SK-N-SH treated with all-trans-retinoic acid at 6 μM for 48 hours (cell line): ENCODE measurements at regions not wholly inside any gene's neighbourhood (a gene's known extent, or its start where the extent isn't known, plus 50 kb on each side); places are given as distances from the start of the nearest gene placed in this dataset.

Source experiments
- ATAC-seq: fragments of 200-7000 bp; cut with Tn5 transposase; 3 replicates; pipeline ENCODE4 v1.9.1; 2020; ENCODE audit warnings: mild to moderate bottlenecking, moderate library complexity
- ARNTL ChIP-seq: fragments of 450-650 bp; formaldehyde crosslinking; IDR thresholded peaks from 2 replicates; pipeline ENCODE4 v1.5.0; 2020; ENCODE audit warnings: low read depth, mild to moderate bottlenecking, moderate library complexity, borderline replicate concordance
- CSDC2 ChIP-seq: fragments of 250-450 bp; sonication (Bioruptor Pico); IDR thresholded peaks from 2 replicates; pipeline ENCODE4 v1.5.0; 2020; ENCODE audit warnings: mild to moderate bottlenecking, moderate library complexity
- ESRRG ChIP-seq: fragments of 250-450 bp; sonication (Bioruptor Pico); IDR thresholded peaks from 2 replicates; pipeline ENCODE4 v1.6.1; 2021; ENCODE audit warnings: mild to moderate bottlenecking
- GLIS3 ChIP-seq: fragments of 250-450 bp; sonication (Bioruptor Pico); IDR thresholded peaks from 2 replicates; pipeline ENCODE4 v1.5.0; 2020; ENCODE audit warnings: mild to moderate bottlenecking, moderate library complexity
- ISL1 ChIP-seq: fragments of 250-450 bp; sonication (Bioruptor Pico); IDR thresholded peaks from 2 replicates; pipeline ENCODE4 v2.1.2; 2022; ENCODE audit warnings: mild to moderate bottlenecking, moderate library complexity
- OSR1 ChIP-seq: fragments of 250-450 bp; sonication (Bioruptor Pico); IDR thresholded peaks from 2 replicates; pipeline ENCODE4 v1.8.0; 2022; ENCODE audit warnings: moderate library complexity, mild to moderate bottlenecking, inconsistent platforms
- PPARA ChIP-seq: fragments of 250-450 bp; sonication (Bioruptor Pico); IDR thresholded peaks from 2 replicates; pipeline ENCODE4 v1.5.0; 2020; ENCODE audit warnings: mild to moderate bottlenecking, borderline replicate concordance
- RARB ChIP-seq: fragments of 250-450 bp; sonication (Bioruptor Pico); IDR thresholded peaks from 2 replicates; pipeline ENCODE4 v1.8.0; 2021; ENCODE audit warnings: mild to moderate bottlenecking, moderate library complexity
- TCF4 ChIP-seq: fragments of 250-450 bp; sonication (Bioruptor Pico); IDR thresholded peaks from 2 replicates; pipeline ENCODE4 v1.8.0; 2021; ENCODE audit warnings: mild to moderate bottlenecking, moderate library complexity, borderline replicate concordance
- TOX ChIP-seq: fragments of 250-450 bp; sonication (Bioruptor Pico); IDR thresholded peaks from 2 replicates; pipeline ENCODE4 v1.8.0; 2021; ENCODE audit warnings: mild to moderate bottlenecking, moderate library complexity, borderline replicate concordance
- ZC3H10 ChIP-seq: fragments of 250-450 bp; sonication (Bioruptor Pico); IDR thresholded peaks from 2 replicates; pipeline ENCODE4 v1.5.1; 2021; ENCODE audit warnings: mild to moderate bottlenecking, moderate library complexity
- ZFP3 ChIP-seq: fragments of 250-450 bp; sonication (Bioruptor Pico); IDR thresholded peaks from 2 replicates; pipeline ENCODE4 v1.5.0; 2020; ENCODE audit warnings: mild to moderate bottlenecking, moderate library complexity
- ZFP30 ChIP-seq: fragments of 450-650 bp; formaldehyde crosslinking; IDR thresholded peaks from 2 replicates; pipeline ENCODE4 v1.5.0; 2022; ENCODE audit warnings: mild to moderate bottlenecking, moderate library complexity
- ZNF565 ChIP-seq: fragments of 450-650 bp; formaldehyde crosslinking; conservative IDR thresholded peaks from 2 replicates; pipeline ENCODE4 v1.5.0; 2020; ENCODE audit warnings: low read depth, mild to moderate bottlenecking, moderate library complexity
- ZNF70 ChIP-seq: fragments of 450-650 bp; formaldehyde crosslinking; IDR thresholded peaks from 2 replicates; pipeline ENCODE4 v1.5.0; 2020; ENCODE audit warnings: mild to moderate bottlenecking, moderate library complexity
- ZNF8 ChIP-seq: fragments of 450-650 bp; formaldehyde crosslinking; IDR thresholded peaks from 2 replicates; pipeline ENCODE4 v1.5.0; 2020; ENCODE audit warnings: mild to moderate bottlenecking, moderate library complexity
- TF ChIP-seq, protein P1 (sequence below): fragments of 250-450 bp; sonication (Bioruptor Pico); IDR thresholded peaks from 2 replicates; pipeline ENCODE4 v1.5.1; 2020; ENCODE audit warnings: low read depth, mild to moderate bottlenecking, moderate library complexity
- TF ChIP-seq, protein P2 (sequence below): fragments of 250-450 bp; sonication (Bioruptor Pico); IDR thresholded peaks from 2 replicates; pipeline ENCODE4 v1.8.0; 2020; ENCODE audit warnings: mild to moderate bottlenecking, moderate library complexity, borderline replicate concordance
- TF ChIP-seq, protein P3 (sequence below): fragments of 250-450 bp; sonication (Bioruptor Pico); IDR thresholded peaks from 2 replicates; pipeline ENCODE4 v1.8.0; 2021; ENCODE audit warnings: low read depth, mild to moderate bottlenecking, moderate library complexity, borderline replicate concordance
- TF ChIP-seq, protein P4 (sequence below): fragments of 250-450 bp; sonication (Bioruptor Pico); IDR thresholded peaks from 2 replicates; pipeline ENCODE4 v1.5.0; 2020; ENCODE audit warnings: mild to moderate bottlenecking, moderate library complexity
- TF ChIP-seq, protein P5 (sequence below): fragments of 250-450 bp; sonication (Bioruptor Pico); IDR thresholded peaks from 2 replicates; pipeline ENCODE4 v1.5.1; 2021; ENCODE audit warnings: mild to moderate bottlenecking, moderate library complexity

DNA sequence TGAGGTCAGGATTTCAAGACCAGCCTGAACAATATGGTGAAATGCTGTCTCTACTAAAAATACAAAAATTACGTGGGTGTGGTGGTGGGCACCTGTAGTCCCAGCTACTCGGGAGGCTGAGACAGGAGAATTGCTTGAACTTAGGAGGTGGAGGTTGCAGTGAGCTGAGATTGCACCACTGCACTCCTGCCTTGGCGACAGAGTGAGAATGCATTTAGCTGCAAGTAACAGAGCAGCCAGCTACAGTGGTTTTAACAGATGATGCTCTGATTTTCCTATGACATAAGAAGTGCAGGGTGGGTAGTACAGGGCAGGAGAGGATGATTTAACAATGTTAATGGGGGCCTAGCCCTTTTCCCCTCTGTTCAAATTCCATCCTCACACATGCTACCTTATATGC lies 267.9 kb downstream of the RPLP1 start:
- TF ChIP-seq, protein P1, sequence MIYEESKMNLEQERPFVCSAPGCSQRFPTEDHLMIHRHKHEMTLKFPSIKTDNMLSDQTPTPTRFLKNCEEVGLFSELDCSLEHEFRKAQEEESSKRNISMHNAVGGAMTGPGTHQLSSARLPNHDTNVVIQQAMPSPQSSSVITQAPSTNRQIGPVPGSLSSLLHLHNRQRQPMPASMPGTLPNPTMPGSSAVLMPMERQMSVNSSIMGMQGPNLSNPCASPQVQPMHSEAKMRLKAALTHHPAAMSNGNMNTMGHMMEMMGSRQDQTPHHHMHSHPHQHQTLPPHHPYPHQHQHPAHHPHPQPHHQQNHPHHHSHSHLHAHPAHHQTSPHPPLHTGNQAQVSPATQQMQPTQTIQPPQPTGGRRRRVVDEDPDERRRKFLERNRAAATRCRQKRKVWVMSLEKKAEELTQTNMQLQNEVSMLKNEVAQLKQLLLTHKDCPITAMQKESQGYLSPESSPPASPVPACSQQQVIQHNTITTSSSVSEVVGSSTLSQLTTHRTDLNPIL (CRISPR knock-in tag) = no peak
- no peak for TF ChIP-seq ESRRG (CRISPR knock-in tag)
- no peak for ATAC-seq

DNA sequence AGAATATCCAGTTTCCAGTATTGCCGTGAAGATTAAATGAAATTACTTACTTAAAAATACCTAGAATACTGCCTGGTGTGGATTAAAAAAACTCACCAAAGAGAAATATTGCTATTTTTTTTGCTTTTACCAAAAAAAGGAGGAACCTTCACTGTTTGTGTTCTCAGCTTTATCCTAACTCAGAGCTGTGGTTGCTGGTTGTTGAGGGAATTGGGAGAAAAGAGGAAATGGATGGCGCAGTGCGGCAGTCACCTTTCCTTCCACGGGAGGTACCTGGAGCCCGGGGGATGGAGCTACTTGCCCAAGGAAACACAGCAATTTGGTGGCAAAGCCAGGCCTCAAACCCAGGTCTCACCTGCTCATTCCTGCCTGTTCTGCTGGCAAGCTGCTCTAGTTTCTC lies 270.3 kb downstream of the RPLP1 start:
- TF ChIP-seq ZFP30 (CRISPR knock-in tag) = no peak
- no peak for TF ChIP-seq GLIS3 (CRISPR knock-in tag)
- TF ChIP-seq, protein P1 (CRISPR knock-in tag) = no peak
- TF ChIP-seq PPARA = no peak
- TF ChIP-seq, protein P2, sequence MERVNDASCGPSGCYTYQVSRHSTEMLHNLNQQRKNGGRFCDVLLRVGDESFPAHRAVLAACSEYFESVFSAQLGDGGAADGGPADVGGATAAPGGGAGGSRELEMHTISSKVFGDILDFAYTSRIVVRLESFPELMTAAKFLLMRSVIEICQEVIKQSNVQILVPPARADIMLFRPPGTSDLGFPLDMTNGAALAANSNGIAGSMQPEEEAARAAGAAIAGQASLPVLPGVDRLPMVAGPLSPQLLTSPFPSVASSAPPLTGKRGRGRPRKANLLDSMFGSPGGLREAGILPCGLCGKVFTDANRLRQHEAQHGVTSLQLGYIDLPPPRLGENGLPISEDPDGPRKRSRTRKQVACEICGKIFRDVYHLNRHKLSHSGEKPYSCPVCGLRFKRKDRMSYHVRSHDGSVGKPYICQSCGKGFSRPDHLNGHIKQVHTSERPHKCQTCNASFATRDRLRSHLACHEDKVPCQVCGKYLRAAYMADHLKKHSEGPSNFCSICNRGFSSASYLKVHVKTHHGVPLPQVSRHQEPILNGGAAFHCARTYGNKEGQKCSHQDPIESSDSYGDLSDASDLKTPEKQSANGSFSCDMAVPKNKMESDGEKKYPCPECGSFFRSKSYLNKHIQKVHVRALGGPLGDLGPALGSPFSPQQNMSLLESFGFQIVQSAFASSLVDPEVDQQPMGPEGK (CRISPR knock-in tag) = no peak
- TF ChIP-seq, protein P3, sequence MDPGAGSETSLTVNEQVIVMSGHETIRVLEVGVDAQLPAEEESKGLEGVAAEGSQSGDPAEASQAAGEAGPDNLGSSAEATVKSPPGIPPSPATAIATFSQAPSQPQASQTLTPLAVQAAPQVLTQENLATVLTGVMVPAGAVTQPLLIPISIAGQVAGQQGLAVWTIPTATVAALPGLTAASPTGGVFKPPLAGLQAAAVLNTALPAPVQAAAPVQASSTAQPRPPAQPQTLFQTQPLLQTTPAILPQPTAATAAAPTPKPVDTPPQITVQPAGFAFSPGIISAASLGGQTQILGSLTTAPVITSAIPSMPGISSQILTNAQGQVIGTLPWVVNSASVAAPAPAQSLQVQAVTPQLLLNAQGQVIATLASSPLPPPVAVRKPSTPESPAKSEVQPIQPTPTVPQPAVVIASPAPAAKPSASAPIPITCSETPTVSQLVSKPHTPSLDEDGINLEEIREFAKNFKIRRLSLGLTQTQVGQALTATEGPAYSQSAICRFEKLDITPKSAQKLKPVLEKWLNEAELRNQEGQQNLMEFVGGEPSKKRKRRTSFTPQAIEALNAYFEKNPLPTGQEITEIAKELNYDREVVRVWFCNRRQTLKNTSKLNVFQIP (CRISPR knock-in tag) = no peak
- no peak for TF ChIP-seq ZNF565 (CRISPR knock-in tag)
- TF ChIP-seq, protein P4, sequence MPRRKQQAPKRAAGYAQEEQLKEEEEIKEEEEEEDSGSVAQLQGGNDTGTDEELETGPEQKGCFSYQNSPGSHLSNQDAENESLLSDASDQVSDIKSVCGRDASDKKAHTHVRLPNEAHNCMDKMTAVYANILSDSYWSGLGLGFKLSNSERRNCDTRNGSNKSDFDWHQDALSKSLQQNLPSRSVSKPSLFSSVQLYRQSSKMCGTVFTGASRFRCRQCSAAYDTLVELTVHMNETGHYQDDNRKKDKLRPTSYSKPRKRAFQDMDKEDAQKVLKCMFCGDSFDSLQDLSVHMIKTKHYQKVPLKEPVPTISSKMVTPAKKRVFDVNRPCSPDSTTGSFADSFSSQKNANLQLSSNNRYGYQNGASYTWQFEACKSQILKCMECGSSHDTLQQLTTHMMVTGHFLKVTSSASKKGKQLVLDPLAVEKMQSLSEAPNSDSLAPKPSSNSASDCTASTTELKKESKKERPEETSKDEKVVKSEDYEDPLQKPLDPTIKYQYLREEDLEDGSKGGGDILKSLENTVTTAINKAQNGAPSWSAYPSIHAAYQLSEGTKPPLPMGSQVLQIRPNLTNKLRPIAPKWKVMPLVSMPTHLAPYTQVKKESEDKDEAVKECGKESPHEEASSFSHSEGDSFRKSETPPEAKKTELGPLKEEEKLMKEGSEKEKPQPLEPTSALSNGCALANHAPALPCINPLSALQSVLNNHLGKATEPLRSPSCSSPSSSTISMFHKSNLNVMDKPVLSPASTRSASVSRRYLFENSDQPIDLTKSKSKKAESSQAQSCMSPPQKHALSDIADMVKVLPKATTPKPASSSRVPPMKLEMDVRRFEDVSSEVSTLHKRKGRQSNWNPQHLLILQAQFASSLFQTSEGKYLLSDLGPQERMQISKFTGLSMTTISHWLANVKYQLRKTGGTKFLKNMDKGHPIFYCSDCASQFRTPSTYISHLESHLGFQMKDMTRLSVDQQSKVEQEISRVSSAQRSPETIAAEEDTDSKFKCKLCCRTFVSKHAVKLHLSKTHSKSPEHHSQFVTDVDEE (CRISPR knock-in tag) = no peak
- TF ChIP-seq, protein P5, sequence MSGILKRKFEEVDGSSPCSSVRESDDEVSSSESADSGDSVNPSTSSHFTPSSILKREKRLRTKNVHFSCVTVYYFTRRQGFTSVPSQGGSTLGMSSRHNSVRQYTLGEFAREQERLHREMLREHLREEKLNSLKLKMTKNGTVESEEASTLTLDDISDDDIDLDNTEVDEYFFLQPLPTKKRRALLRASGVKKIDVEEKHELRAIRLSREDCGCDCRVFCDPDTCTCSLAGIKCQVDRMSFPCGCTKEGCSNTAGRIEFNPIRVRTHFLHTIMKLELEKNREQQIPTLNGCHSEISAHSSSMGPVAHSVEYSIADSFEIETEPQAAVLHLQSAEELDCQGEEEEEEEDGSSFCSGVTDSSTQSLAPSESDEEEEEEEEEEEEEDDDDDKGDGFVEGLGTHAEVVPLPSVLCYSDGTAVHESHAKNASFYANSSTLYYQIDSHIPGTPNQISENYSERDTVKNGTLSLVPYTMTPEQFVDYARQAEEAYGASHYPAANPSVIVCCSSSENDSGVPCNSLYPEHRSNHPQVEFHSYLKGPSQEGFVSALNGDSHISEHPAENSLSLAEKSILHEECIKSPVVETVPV = no peak
- TF ChIP-seq CSDC2 (CRISPR knock-in tag) = no peak
- no peak for TF ChIP-seq ZFP3
- TF ChIP-seq ZC3H10 (CRISPR knock-in tag) = no peak
- no peak for TF ChIP-seq OSR1
- TF ChIP-seq TCF4 = no peak
- no peak for TF ChIP-seq RARB (CRISPR knock-in tag)
- TF ChIP-seq ZNF70 (CRISPR knock-in tag) = no peak
- TF ChIP-seq ZNF8 (CRISPR knock-in tag) = no peak

DNA sequence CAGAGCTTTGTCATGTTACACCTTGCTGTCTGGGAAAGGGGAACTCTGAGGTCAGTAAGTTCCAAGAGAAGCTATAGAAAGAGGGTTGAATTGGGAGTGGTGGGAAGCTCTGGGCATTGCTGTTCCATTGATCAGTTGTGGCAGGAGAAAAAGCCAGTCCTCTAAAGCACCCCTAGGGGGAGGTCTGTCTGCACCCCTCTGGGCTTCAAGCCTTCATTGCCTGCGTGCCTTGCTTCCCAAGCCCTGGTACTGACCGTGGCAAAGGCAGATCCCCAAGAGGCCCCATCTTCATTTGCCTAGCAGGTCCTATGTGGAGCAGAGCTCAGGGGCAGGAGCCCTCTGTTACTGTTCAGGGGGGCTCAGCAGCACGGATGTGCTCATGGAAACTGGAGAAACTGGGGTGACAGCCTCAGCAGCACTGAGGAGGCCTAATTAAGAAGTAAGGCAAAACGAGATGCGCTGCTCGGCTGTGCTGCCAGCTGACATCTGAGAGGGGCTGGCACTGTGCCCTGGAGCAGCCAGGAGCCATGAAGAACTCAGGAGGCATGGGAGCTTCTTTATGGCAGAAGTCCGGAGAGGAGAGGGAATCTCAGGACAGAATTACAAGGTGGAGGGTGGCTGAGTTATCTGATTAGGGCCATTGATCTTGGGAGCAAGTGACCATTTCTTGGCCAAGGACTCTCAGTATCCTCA lies 270.9 kb downstream of the RPLP1 start:
- ATAC-seq = peak; percentile 70
- TF ChIP-seq RARB (CRISPR knock-in tag) (no peak), ZNF565 (CRISPR knock-in tag) (no peak), ARNTL (CRISPR knock-in tag) (no peak), OSR1 (no peak), ZFP3 (no peak), ISL1 (CRISPR knock-in tag) (no peak), ZC3H10 (CRISPR knock-in tag) (no peak), TCF4 (no peak), TOX (CRISPR knock-in tag) (no peak), PPARA (no peak)
- TF ChIP-seq, protein P1 (CRISPR knock-in tag) = no peak
- TF ChIP-seq, protein P4 (CRISPR knock-in tag) = no peak

More for the DNA sequence above, 270.3 kb downstream of the RPLP1 start:
- ATAC-seq = no peak
